NOMO-1 treated with DMSO at 0.1 percent for 48 hours (cell line): ENCODE measurements at regions not wholly inside any gene's neighbourhood (a gene's known extent, or its start where the extent isn't known, plus 50 kb on each side); places are given as distances from the start of the nearest gene placed in this dataset.

ENCODE experiments used
- DNase-seq: peaks from one replicate; lab custom pipeline; 2025; ENCODE audit not compliant: unreplicated experiment; lab: John Stamatoyannopoulos, UW

DNA sequence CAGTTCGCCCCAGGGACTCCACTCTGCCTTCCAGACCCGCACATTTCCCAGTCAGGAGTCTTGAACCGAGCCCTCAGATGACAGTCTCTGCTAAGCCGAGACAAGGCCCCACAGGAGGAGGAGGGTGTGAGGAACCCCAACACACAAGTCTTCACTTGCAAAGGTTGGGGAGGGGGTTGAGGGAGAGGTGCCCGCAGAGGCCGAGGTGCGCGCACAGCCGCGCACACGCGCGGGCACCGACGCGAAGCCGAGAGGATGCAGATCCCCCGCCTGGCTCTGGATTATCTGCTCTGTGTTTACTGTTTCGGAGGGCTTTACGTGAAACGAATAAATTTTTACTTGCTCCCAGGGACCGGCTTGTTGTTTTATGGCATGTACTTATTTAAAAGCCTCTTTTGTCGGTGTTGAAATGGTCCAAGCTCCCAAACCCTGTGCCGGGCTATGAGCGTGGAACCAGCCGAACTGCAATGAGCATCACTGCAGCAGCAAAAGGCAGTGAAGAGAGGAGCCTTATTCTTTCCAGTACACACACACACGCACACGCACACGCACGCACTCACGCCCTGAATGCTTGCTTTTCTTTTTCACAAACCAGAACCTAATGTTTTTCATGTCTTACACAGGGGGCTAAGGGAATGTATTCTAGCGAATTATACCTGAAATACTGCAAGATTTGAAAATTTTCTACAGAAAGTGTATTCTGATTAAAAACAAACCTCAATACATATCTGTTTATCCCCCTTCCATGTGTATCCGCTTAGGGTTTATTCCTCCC, 297.7 kb downstream of the PARP8 start:
- DNase-seq = no peak

DNA sequence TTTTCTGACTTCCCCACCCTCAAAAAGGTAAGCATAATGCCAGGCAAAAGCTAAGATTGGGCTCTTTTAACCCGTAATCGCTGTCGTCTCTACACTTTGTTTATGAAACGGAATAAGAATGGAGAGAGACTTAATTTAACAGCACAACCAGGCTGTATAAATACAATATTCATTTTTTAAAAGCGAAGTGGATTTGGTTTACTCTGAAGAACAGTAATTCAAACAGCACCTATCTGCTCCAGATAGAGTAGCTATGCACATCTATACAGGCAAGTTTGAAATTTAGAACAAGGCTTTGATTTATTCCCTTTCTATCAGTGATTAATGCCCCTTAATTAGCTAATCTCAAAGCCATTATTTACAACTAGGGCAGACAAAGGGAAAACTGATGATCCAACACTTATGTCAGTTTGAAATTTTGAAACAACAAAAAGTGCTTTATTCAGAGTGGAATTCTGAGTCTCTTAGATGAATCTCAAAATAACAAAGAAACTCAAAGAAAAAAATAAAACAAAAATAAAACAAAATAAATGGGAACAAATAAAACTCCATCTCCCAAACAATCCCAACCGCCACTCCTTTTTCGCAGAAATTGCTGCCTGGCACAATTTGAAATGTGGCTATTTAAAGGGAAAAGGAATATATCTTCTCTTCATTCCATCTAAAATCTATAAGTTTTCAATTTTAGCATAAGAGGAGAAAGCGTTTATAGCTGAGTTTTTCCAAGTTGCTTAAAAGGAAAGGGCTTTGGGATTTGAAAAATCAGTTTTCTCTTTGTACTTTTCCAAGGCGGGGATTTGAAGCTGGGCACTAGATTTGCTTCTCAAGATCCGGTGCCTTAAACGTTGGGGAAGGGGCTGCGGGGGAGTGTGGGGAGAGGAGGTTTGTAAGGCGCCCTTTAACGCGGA, 298.6 kb downstream of the PARP8 start:
- no peak for DNase-seq

GRCh38 chr5:50965654-50966375, 299.4 kb downstream of the PARP8 start:
- DNase-seq = no peak

DNA sequence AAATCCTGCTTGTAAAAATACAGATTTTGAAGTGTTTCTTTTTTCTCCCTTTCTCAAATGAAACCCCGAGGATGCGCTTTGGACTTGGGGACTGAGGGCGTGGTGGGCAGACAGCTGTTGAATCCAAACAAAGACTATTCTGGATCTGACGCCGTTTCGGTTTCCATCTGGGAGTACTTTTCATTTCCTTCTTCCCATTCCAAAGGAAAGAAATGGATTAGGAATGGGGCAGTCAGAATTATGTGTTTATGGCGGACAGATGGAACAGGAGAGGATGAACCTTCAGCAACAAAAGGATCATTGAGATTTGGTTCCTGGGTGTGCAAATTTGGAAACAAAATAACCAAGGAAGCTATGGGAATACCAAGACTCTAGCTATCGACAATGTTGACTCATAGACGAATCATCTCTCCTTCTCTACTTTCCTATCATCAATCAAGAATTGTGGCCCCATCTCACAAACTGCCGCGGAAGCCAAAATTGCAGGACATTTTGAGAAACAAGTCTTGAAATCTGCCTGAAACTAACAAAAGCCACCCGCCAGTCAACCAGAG, 300.6 kb downstream of the PARP8 start:
- no peak for DNase-seq

DNA sequence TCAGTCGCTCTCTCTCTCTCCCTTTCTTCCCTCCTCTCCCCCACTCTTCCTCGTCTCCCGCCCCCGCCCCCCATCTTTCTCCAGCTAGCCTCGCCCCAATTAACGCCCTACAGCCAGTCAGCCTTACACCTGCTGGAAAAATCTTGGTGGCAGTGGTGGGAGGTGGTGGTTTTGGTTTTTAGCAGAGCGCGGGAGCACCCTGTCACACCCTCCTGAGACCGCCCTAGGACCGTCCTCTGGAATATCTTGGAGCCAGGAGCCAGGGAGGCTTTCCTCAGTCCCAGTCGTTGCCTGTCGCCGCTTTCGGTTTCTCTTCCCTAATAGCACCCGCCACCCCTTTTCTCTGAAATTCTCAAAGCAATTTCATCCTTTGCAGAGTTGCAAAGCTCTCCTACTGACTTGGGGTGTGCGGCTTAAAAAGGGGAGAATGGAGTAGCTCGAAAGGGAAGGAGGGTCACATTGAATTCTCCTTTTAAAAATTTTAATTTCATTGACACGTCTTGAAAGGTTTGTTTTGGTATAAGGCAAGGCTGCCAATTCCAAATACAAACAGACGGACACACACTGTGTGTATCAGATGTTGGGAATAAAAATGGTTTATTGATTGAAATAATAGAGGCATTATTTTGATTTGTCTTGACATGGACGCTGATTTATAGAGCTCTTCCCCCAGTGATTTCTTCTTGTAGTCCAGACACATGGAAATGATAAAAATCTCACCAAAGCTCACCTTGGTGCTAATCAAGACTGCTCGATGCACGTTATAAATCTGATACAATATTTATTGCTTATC, 301.3 kb downstream of the PARP8 start:
- peak; percentile 14 for DNase-seq

DNA sequence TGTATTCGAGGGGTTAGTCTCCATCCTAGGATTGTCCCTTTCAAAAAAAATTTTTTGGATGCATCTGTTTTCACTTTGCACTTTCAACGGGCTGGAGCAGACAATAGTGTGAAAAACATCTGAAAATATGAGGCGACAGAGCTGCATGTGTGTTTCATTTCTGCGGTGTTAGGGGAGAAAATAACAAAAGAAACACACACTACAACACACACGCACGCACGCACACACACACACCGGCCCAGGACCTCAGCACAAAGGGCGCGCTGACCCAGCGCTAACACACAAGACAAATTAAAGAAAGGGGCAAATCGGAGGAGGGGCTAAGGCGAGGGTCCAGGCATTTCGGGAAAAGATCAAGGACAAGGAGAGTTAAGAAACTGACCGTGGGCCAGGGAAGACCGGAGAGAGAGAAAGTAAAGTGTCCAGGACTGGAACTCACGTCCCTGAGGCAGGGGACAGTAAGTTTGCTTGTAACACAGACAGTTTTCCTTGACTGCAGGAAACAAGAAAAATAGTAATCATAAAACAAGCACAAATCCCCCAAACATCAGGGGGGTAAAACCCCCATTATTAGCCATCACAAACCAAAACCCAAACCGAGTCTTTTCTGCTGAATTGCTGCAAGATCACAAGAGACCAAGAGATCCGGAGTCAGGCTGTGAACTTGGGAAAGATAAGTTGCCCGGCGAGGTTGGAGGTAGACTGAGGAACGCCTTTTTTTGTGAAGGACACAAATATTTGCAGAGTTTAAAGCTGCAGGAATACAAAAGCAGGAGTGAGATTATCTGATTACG, 302.1 kb downstream of the PARP8 start:
- no peak for DNase-seq

- DNase-seq = no peak
Observed at GRCh38 chr5:50969151-50970031, 303.0 kb downstream of the PARP8 start.

DNA sequence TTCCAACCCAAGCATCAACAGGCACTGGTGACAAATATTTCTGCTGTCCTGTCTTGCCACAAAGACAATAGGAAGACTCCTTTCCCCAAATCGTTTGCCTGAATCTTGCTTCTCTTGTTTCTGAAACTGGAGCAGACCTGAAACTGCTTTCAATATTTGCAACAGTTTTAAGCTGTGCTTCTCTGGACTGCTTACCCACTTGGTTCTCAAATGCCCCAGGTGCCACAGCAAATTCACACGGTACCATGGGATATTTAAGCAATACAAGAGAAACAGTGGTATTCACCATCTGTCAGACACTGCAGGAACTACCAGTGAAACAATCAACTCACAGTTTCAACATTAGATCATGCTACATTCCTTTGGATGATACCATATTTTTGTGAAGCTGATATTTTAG, 309.4 kb downstream of the PARP8 start:
- DNase-seq = no peak

GRCh38 chr5:50978924-50979323, 312.5 kb downstream of the PARP8 start:
- DNase-seq = no peak

DNA sequence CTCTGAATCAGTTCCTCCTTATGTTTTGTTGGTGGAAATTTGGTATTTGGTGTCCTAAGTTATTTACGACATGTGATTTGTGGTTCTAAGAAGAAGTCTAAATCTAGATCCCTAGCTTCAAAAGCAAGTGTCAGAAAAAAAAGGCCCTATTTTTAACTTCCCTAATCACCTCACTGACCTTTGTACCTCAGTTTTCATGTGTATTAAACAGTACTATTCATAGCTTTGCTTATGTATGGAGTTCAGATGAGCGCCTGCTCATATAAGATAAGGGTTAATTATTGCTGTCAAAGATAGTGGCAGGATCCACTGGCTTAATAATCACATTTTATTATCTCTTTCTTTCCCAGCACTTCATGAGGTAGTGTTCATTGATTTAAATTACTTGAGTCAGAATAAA, 318.2 kb downstream of the PARP8 start:
- DNase-seq = peak; percentile 29

DNA sequence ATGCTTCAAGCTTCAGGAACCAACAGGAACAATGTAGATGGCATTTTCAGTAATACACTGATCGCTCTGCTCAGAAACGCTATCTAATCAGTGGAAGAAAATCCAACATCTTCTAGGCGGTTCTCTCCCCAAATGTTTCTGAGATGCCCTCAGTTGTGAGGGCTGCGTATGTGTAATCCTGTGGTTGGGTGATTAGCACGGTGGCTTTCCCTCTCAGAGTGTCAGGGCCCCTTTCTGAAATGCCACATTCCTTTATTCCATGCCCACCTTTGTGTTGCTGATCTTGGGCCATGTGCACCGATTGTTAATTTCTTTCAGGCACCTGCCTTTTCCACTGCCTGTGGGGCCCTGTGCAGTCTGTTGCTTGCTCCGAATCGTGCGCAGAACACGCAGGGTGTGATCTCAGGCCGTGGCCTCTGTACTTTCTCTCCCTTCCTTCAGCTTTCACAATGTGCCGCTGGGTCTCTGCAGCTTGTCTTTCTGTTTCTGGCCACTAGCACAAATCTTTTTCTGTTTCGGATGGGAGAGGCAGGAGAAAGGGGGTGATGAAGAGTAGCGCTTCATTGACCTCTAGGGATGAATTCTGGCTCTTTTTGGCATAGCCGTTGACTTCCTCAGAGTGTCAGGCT, 324.0 kb downstream of the PARP8 start:
- no peak for DNase-seq

- no peak for DNase-seq
Observed at GRCh38 chr5:50995285-50995942, 329.0 kb downstream of the PARP8 start.

DNA sequence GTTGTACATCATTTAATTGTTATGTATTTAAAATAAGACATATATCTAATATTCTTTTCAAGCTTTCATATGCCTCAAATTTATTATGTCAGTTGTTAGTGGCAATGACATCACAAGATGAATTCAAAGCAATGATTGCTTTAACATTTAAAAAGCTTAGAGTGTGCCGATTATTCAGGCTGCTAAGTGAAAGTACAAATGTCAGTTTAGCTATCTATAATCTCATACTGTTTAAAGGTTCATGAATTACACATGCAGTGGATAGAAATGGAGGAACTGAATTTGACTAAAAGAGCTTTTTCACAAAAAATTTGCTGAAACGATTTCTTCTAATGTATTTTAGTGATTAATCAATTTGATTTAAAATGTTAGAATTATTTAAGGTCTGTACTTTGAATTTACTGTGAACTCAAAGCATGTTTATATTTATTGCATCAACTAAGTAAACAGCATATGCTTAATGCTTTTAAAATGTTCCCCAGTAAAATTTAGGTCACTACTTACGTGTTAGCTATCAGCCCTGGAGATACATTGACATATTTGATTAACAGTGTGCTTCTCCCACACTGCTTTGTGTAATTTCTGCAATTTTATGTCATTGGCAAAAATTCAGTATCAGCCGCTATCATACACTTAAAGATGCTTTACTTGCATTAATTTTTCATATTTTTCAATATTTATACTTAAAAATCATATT, 334.9 kb downstream of the PARP8 start:
- no peak for DNase-seq

DNA sequence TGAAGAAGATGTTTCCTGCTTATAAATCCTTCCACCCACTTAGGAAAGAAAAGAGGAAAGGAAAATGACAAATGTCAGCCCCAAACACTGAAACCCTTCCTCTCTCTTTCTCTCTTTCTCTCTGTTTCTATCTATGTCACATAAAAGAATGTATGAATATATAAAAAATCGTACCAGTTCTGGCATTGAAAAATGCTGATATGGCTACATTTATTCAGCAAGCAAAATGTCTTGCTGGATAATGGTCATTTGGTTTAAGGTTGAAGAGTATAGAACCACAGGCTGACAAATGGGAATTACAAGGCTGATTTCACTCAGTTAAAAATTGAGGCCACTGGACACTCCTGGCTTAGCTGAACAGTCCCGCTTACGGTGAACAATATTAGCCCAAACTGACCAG, 335.9 kb downstream of the PARP8 start:
- DNase-seq = no peak

DNA sequence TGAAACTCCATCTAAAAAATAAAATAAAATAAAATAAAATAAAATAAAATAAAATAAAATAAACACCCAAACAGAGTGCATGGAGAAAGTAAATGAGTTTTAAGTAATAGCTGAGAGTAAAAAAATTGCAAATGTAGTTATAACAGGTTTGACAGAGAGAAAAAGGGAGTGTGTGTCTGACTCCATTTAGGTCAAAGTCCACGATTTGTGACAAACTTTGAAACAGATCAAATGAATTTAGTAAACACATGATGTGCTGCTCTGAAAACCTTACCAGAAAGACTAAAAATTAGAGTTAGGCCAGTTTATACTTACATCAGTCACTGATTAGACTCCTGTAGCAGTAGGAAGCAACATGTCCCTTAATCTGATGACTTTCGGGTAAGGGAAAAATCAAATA, 346.6 kb downstream of the PARP8 start:
- no peak for DNase-seq

GRCh38 chr5:51018423-51018822, 352.0 kb downstream of the PARP8 start:
- DNase-seq = no peak

DNA sequence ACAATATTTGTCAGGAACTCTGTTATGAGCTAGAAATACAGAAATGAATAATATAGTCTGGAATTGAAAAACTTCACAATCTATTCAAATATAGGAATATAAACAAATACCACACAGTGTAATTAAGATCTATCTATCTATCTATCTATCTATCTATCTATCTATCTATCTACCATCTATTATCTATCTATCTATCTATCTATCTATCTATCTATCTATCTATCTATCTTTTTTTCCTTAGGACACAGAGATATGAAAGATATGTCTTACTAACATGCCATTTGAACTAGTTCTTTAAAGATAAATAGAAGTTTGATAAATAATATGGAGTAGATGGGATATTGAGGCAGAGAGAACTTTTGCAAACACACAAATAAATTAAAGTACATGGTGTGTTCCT, 357.8 kb downstream of the PARP8 start:
- no peak for DNase-seq
